ENCODE measurements at regions not wholly inside any gene's neighbourhood (a gene's known extent, or its start where the extent isn't known, plus 50 kb on each side); places are given as distances from the start of the nearest gene placed in this dataset.

DNA sequence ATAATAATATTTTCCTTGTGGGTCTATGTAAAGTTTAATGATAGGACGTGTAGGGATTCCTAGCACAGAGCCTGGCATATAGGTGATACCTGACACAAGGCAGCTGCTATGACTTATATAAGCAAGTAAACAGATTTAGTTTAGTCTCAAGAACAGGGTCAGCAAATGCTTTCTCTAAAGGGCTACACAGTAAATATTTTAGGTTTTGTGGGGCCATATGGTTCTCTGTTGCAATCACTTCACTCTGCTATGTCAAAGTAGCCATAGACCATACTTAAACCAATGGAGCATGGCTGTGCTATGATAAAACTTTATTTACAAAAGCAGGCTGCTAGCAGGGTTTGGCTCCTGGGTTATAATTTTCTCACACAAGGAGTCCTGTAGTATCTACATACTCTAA lies 204.8 kb upstream of the KLF4 start:
- Histone ChIP-seq H3K4me3 (ENCODE audit: low read depth in 1 of 5, low read length in 5 of 5) (no peak overlapping the region), H3K27ac (ENCODE audit: low read depth, low read length) (no peak overlapping the region), H3K27me3 (ENCODE audit: control insufficient read depth in 5 of 5, insufficient read depth in 4 of 5, low read length in 5 of 5) (no peaks in the 10 kb centered on the region), H3K9me3 (ENCODE audit: control insufficient read depth in 5 of 5, low read length in 5 of 5) (peaks cover 0 to 2% (median 0%) of the 10 kb centered on the region in 5 donors), H3K36me3 (ENCODE audit: control insufficient read depth in 5 of 5, insufficient read depth in 5 of 5, low read length in 5 of 5) (no peaks in the 10 kb centered on the region), H3K4me1 (ENCODE audit: control insufficient read depth in 5 of 5, insufficient read depth in 5 of 5, low read length in 5 of 5) (peaks cover 0 to 2% (median 0%) of the 10 kb centered on the region in 5 donors), H3K9ac (ENCODE audit: low read length in 5 of 5) (no peak overlapping the region)

DNA sequence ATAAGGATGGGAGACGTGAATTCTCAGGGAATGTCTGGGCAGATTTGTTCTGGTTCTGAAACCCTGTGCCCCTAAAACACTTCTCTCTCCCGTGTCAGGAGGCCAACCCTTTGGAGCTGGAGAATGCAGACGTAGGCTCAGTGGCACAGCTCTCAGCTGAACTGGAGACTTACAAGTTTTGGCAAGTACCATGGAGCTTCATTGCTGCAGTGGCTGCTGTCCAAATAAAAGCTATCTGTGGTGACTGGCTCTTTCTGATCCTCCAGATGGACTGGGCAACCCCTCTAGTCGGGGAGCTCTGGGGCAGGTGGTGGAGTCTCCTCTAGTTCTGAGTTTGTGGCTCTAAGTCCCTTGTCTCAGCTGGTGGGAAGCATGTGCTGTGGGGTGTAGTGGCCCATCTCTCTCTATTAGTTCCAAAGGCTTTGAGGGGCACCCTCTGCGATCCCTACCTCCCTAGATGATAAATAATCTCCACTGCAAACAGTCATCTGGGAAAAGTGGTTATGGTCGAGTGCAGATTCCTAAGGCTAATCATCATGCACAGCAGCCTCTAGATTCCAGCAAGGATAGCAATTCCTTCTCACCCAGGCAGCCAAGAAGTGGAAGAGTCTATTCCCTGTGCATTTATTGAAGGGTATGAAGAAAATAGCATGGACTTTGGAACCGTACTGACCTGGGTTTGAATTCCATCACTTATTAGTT lies 204.2 kb upstream of the KLF4 start:
- Histone ChIP-seq H3K9me3 (ENCODE audit: control insufficient read depth in 5 of 5, low read length in 5 of 5) (peaks cover 0 to 6% (median 2%) of the 10 kb centered on the region in 5 donors), H3K27ac (ENCODE audit: low read depth, low read length) (no peak overlapping the region), H3K27me3 (ENCODE audit: control insufficient read depth in 5 of 5, insufficient read depth in 4 of 5, low read length in 5 of 5) (no peaks in the 10 kb centered on the region), H3K9ac (ENCODE audit: low read length in 5 of 5) (no peak overlapping the region), H3K4me1 (ENCODE audit: control insufficient read depth in 5 of 5, insufficient read depth in 5 of 5, low read length in 5 of 5) (peaks cover 0 to 6% (median 0%) of the 10 kb centered on the region in 5 donors), H3K4me3 (ENCODE audit: low read depth in 1 of 5, low read length in 5 of 5) (no peak overlapping the region), H3K36me3 (ENCODE audit: control insufficient read depth in 5 of 5, insufficient read depth in 5 of 5, low read length in 5 of 5) (no peaks in the 10 kb centered on the region)

DNA sequence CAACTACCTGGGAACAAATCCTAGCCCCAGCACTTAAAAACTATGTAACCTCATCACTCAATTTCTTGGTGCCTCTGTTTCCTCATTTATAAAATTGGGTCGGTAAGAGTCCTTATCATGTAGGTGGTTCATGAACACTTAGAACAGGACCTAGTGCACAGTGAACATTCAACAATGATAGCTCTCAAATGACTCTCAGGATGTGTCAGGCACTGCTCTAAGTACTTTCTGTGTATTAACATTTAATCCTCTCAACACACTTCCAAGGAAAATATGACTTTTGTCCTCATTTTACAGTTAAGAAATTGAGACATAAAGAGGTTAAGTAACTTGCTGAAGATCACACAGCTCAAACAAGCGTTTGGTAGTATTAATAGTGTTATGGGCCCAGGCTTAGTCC lies 202.1 kb upstream of the KLF4 start:
- H3K4me1 ChIP-seq (ENCODE audit: control insufficient read depth in 5 of 5, insufficient read depth in 5 of 5, low read length in 5 of 5): peaks cover 0 to 13% (median 0%) of the 10 kb centered on the region in 5 donors
- no peak overlapping the region for H3K4me3 ChIP-seq (ENCODE audit: low read depth in 1 of 5, low read length in 5 of 5)
- no peaks in the 10 kb centered on the region for H3K27me3 ChIP-seq (ENCODE audit: control insufficient read depth in 5 of 5, insufficient read depth in 4 of 5, low read length in 5 of 5)
- no peak overlapping the region for H3K27ac ChIP-seq (ENCODE audit: low read depth, low read length)
- no peak overlapping the region for H3K9ac ChIP-seq (ENCODE audit: low read length in 5 of 5)
- H3K36me3 ChIP-seq (ENCODE audit: control insufficient read depth in 5 of 5, insufficient read depth in 5 of 5, low read length in 5 of 5): no peaks in the 10 kb centered on the region
- peaks cover 0 to 6% (median 2%) of the 10 kb centered on the region in 5 donors for H3K9me3 ChIP-seq (ENCODE audit: control insufficient read depth in 5 of 5, low read length in 5 of 5)

DNA sequence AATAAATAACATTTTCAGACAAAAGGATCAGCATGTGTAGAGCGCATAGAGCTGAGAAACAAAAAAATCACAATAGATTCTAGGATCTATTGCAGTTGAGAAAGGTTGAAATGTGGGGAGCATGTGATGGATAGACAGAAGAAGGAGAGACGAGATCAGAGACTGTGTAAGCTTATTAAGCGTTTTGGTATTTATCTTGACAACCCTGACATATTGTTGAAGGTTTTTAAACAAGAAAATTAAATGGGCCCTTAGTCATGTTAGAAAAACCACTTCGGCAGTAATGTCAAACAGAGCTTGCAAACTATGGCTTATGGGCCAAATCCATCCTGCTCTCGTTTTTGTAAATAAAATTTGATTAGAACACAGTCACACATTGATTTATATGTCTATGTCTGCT lies 200.5 kb upstream of the KLF4 start:
- Histone ChIP-seq H3K9me3 (ENCODE audit: control insufficient read depth in 5 of 5, low read length in 5 of 5) (peaks cover 0 to 6% (median 2%) of the 10 kb centered on the region in 5 donors), H3K27ac (ENCODE audit: low read depth, low read length) (no peak overlapping the region), H3K4me1 (ENCODE audit: control insufficient read depth in 5 of 5, insufficient read depth in 5 of 5, low read length in 5 of 5) (peaks cover 0 to 13% (median 4%) of the 10 kb centered on the region in 5 donors), H3K36me3 (ENCODE audit: control insufficient read depth in 5 of 5, insufficient read depth in 5 of 5, low read length in 5 of 5) (no peaks in the 10 kb centered on the region), H3K4me3 (ENCODE audit: low read depth in 1 of 5, low read length in 5 of 5) (no peak overlapping the region), H3K27me3 (ENCODE audit: control insufficient read depth in 5 of 5, insufficient read depth in 4 of 5, low read length in 5 of 5) (no peaks in the 10 kb centered on the region), H3K9ac (ENCODE audit: low read length in 5 of 5) (no peak overlapping the region)

DNA sequence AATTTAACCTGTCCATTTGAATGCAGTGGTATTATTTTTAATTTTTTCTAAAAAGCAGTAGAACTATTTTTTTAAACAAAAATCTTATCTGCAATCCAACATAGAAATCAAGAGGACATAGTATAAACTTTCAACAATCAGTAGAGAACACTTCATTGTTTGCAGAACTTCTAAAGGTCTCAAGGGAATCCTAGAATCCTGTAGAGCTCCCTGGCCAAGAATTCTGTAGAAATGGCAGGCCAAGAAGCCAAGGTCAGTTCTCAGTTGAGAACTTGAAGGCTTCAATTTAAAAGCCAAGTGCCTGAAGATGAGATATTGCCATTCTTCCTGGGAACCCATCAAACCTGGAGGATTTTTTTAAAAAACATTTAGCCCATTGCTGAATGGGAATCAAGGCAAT lies 199.2 kb upstream of the KLF4 start:
- Histone ChIP-seq H3K27ac (ENCODE audit: low read depth, low read length) (no peak overlapping the region), H3K9ac (ENCODE audit: low read length in 5 of 5) (no peak overlapping the region), H3K36me3 (ENCODE audit: control insufficient read depth in 5 of 5, insufficient read depth in 5 of 5, low read length in 5 of 5) (no peaks in the 10 kb centered on the region), H3K4me1 (ENCODE audit: control insufficient read depth in 5 of 5, insufficient read depth in 5 of 5, low read length in 5 of 5) (peaks cover 0 to 13% (median 7%) of the 10 kb centered on the region in 5 donors), H3K27me3 (ENCODE audit: control insufficient read depth in 5 of 5, insufficient read depth in 4 of 5, low read length in 5 of 5) (no peaks in the 10 kb centered on the region), H3K4me3 (ENCODE audit: low read depth in 1 of 5, low read length in 5 of 5) (no peak overlapping the region), H3K9me3 (ENCODE audit: control insufficient read depth in 5 of 5, low read length in 5 of 5) (peaks cover 0 to 6% (median 2%) of the 10 kb centered on the region in 5 donors)

DNA sequence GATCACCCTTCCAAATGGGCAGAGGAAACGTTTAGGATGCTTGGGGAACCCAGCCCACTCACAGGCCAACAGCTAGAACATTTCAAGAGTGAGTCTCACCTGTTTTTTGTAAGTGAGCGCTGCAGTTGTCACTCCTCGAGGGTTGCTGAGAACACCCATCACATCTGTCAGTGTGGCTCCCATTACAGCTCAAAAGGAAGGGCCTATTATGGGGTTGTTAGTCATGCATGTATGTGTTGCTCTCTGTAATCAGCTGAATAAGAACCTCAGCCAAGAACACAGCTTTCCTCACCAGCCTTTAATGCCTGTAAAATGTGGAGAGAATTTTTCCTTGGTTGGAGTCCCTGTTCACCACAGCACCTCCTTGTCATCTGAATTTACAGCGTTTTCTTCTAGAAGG lies 196.3 kb upstream of the KLF4 start:
- Histone ChIP-seq H3K27me3 (ENCODE audit: control insufficient read depth in 5 of 5, insufficient read depth in 4 of 5, low read length in 5 of 5) (no peaks in the 10 kb centered on the region), H3K36me3 (ENCODE audit: control insufficient read depth in 5 of 5, insufficient read depth in 5 of 5, low read length in 5 of 5) (no peaks in the 10 kb centered on the region), H3K27ac (ENCODE audit: low read depth, low read length) (no peak overlapping the region), H3K4me1 (ENCODE audit: control insufficient read depth in 5 of 5, insufficient read depth in 5 of 5, low read length in 5 of 5) (peaks cover 0 to 15% (median 7%) of the 10 kb centered on the region in 5 donors), H3K4me3 (ENCODE audit: low read depth in 1 of 5, low read length in 5 of 5) (no peak overlapping the region), H3K9me3 (ENCODE audit: control insufficient read depth in 5 of 5, low read length in 5 of 5) (peaks cover 0 to 6% (median 2%) of the 10 kb centered on the region in 5 donors), H3K9ac (ENCODE audit: low read length in 5 of 5) (no peak overlapping the region)

DNA sequence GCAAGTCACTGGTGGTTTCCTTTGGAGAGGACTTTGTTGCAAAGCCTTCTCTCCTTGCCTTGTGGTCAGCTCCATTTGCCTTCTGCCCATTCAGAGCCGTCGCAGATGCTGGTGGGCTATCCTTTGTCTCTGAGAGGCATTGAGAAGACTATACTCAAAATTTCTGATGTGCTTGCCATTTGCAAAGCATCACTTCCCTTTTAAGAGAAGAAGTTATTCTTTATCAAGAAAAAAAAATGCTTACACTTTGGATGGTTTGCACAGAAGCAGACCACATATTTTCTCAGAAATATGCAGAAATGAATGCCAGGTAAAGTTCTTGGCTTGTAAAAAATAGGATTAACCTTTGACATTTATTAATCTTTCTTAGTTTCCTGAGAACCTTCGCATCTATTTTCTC lies 195.8 kb upstream of the KLF4 start:
- Histone ChIP-seq H3K36me3 (ENCODE audit: control insufficient read depth in 5 of 5, insufficient read depth in 5 of 5, low read length in 5 of 5) (no peaks in the 10 kb centered on the region), H3K9me3 (ENCODE audit: control insufficient read depth in 5 of 5, low read length in 5 of 5) (peaks cover 0 to 6% (median 2%) of the 10 kb centered on the region in 5 donors), H3K4me1 (ENCODE audit: control insufficient read depth in 5 of 5, insufficient read depth in 5 of 5, low read length in 5 of 5) (peaks cover 0 to 15% (median 7%) of the 10 kb centered on the region in 5 donors), H3K9ac (ENCODE audit: low read length in 5 of 5) (no peak overlapping the region), H3K27ac (ENCODE audit: low read depth, low read length) (no peak overlapping the region), H3K4me3 (ENCODE audit: low read depth in 1 of 5, low read length in 5 of 5) (no peak overlapping the region), H3K27me3 (ENCODE audit: control insufficient read depth in 5 of 5, insufficient read depth in 4 of 5, low read length in 5 of 5) (no peaks in the 10 kb centered on the region)

DNA sequence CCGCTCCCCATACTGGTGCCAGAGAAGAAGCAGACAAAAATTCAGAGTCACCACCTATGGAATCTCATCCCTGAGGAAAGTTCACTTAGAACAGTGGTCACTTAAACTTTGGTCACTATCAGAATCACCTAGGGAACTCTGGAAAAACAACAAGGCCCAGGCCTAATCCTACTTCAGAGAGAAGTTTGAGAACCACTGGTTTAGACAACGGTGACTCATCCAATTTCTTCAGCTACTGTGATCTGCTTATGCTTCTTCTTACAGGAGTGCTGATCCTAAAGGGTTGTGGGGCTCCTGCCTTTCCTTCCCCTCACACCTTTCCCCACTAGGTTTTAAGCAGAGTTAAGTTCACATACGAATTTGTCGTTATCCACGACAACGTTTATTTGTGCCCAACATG lies 194.7 kb upstream of the KLF4 start:
- Histone ChIP-seq H3K27me3 (ENCODE audit: control insufficient read depth in 5 of 5, insufficient read depth in 4 of 5, low read length in 5 of 5) (no peaks in the 10 kb centered on the region), H3K9me3 (ENCODE audit: control insufficient read depth in 5 of 5, low read length in 5 of 5) (peaks cover 0 to 2% (median 2%) of the 10 kb centered on the region in 5 donors), H3K36me3 (ENCODE audit: control insufficient read depth in 5 of 5, insufficient read depth in 5 of 5, low read length in 5 of 5) (no peaks in the 10 kb centered on the region), H3K27ac (ENCODE audit: low read depth, low read length) (no peak overlapping the region), H3K9ac (ENCODE audit: low read length in 5 of 5) (no peak overlapping the region), H3K4me3 (ENCODE audit: low read depth in 1 of 5, low read length in 5 of 5) (no peak overlapping the region), H3K4me1 (ENCODE audit: control insufficient read depth in 5 of 5, insufficient read depth in 5 of 5, low read length in 5 of 5) (peaks cover 0 to 15% (median 7%) of the 10 kb centered on the region in 5 donors)

DNA sequence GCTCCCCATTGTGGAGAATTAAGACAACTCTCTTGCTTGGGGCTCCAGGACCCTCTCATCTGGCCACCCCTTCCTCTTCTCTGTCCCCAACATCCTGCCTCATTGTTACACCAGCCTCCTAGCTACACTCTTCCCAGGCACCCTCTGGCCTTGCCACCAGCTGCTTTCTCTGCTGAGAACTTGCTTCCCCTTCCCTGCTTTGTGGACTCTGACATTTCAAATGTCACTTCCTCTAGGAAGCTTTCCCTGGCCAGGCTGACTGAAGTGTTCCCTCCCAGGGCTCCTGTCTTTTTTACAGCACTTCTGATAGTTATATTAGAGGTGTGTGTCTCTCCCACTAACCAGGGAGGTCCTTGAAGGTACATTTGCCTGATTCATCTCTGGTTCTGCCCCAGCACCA lies 194.0 kb upstream of the KLF4 start:
- Histone ChIP-seq H3K9ac (ENCODE audit: low read length in 5 of 5) (no peak overlapping the region), H3K9me3 (ENCODE audit: control insufficient read depth in 5 of 5, low read length in 5 of 5) (no peaks in the 10 kb centered on the region), H3K27me3 (ENCODE audit: control insufficient read depth in 5 of 5, insufficient read depth in 4 of 5, low read length in 5 of 5) (no peaks in the 10 kb centered on the region), H3K27ac (ENCODE audit: low read depth, low read length) (no peak overlapping the region), H3K4me1 (ENCODE audit: control insufficient read depth in 5 of 5, insufficient read depth in 5 of 5, low read length in 5 of 5) (peaks cover 0 to 15% (median 5%) of the 10 kb centered on the region in 5 donors), H3K4me3 (ENCODE audit: low read depth in 1 of 5, low read length in 5 of 5) (no peak overlapping the region), H3K36me3 (ENCODE audit: control insufficient read depth in 5 of 5, insufficient read depth in 5 of 5, low read length in 5 of 5) (no peaks in the 10 kb centered on the region)

DNA sequence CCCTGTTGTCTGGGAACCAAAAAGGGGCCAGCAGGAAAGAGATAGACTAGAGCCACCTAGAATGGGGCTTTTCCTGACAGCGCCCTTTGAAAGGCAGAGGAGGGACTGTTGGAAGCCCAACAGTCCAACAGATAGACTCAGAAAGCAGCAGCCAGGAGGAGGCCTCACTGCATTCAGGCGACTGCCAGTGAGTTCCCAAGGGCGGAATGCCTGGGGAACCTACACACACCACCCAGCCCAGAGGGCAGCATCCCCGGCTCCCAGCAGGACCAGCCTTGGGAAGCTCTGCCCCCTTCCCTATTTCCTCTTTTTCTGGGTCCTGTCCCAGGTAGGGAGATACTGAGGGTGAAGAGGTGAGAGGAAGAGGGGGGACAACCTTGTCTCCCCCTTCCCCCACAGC lies 192.4 kb upstream of the KLF4 start:
- H3K27ac ChIP-seq (ENCODE audit: low read depth, low read length): no peak overlapping the region
- H3K27me3 ChIP-seq (ENCODE audit: control insufficient read depth in 5 of 5, insufficient read depth in 4 of 5, low read length in 5 of 5): no peaks in the 10 kb centered on the region
- H3K36me3 ChIP-seq (ENCODE audit: control insufficient read depth in 5 of 5, insufficient read depth in 5 of 5, low read length in 5 of 5): no peaks in the 10 kb centered on the region
- peaks cover 0 to 15% (median 5%) of the 10 kb centered on the region in 5 donors for H3K4me1 ChIP-seq (ENCODE audit: control insufficient read depth in 5 of 5, insufficient read depth in 5 of 5, low read length in 5 of 5)
- H3K4me3 ChIP-seq (ENCODE audit: low read depth in 1 of 5, low read length in 5 of 5): no peak overlapping the region
- no peak overlapping the region for H3K9ac ChIP-seq (ENCODE audit: low read length in 5 of 5)
- no peaks in the 10 kb centered on the region for H3K9me3 ChIP-seq (ENCODE audit: control insufficient read depth in 5 of 5, low read length in 5 of 5)

Measured in subcutaneous abdominal adipose tissue (tissue), 5 donors.